GM23248 (cell line): ENCODE measurements at regions not wholly inside any gene's neighbourhood (a gene's known extent, or its start where the extent isn't known, plus 50 kb on each side); places are given as distances from the start of the nearest gene placed in this dataset.
"Not testable (repeated sequence)": the region's sequence is repeated elsewhere in the genome, so short reads cannot be mapped to it uniquely, and the experiment has no call there.

ENCODE experiments used
- DNase-seq: peaks from one replicate; pipeline ENCODE4 v3.0.0-alpha.2; 2015
- H2AFZ ChIP-seq: fragments of 200-600 bp; sonication (generic); 2 replicates; pipeline ENCODE4 v1.6.1; 2016; ENCODE audit warnings: antibody characterized with exemption
- H3F3A ChIP-seq: fragments of 200-600 bp; sonication (generic); 2 replicates; pipeline ENCODE4 v1.6.1; 2016; ENCODE audit warnings: mild to moderate bottlenecking, antibody characterized with exemption, mixed run types; ENCODE audit not compliant: insufficient read depth
- H3K27ac ChIP-seq: fragments of 200-600 bp; sonication (generic); 2 replicates; pipeline ENCODE4 v1.5.1; 2016; ENCODE audit warnings: mild to moderate bottlenecking
- H3K27me3 ChIP-seq: fragments of 200-600 bp; sonication (generic); replicated peaks from 2 replicates; pipeline ENCODE4 v1.6.1; 2016; ENCODE audit warnings: mild to moderate bottlenecking; ENCODE audit not compliant: insufficient read depth
- H3K36me3 ChIP-seq: fragments of 200-600 bp; sonication (generic); 2 replicates; pipeline ENCODE4 v1.6.1; 2016; ENCODE audit warnings: low read depth, mild to moderate bottlenecking
- H3K4me1 ChIP-seq: fragments of 200-600 bp; sonication (generic); 2 replicates; pipeline ENCODE4 v1.6.1; 2016; ENCODE audit warnings: mild to moderate bottlenecking; ENCODE audit not compliant: insufficient read depth
- H3K4me2 ChIP-seq: fragments of 200-600 bp; sonication (generic); one replicate; pipeline ENCODE4 v1.6.1; 2016; ENCODE audit warnings: mild to moderate bottlenecking; ENCODE audit not compliant: unreplicated experiment
- H3K4me3 ChIP-seq: fragments of 200-600 bp; sonication (generic); 2 replicates; pipeline ENCODE4 v1.5.1; 2016; ENCODE audit warnings: mild to moderate bottlenecking
- H3K79me2 ChIP-seq: fragments of 200-600 bp; sonication (generic); 2 replicates; pipeline ENCODE4 v1.6.1; 2016; ENCODE audit warnings: mild to moderate bottlenecking; ENCODE audit not compliant: insufficient read depth
- H3K9ac ChIP-seq: fragments of 200-600 bp; sonication (generic); 2 replicates; pipeline ENCODE4 v1.6.1; 2016; ENCODE audit warnings: mild to moderate bottlenecking
- H3K9me2 ChIP-seq: fragments of 200-600 bp; sonication (generic); 2 replicates; pipeline ENCODE4 v1.6.1; 2016; ENCODE audit warnings: mixed run types, mild to moderate bottlenecking, moderate library complexity; ENCODE audit not compliant: insufficient read depth
- H3K9me3 ChIP-seq: fragments of 200-600 bp; sonication (generic); one replicate; pipeline ENCODE4 v1.6.1; 2017; ENCODE audit warnings: low read depth
- H4K20me1 ChIP-seq: fragments of 200-600 bp; sonication (generic); 2 replicates; pipeline ENCODE4 v1.6.0; 2016; ENCODE audit not compliant: insufficient read depth
- EZH2 ChIP-seq: fragments of 200-600 bp; sonication (generic); IDR thresholded peaks from 2 replicates; pipeline ENCODE4 v1.6.1; 2018; ENCODE audit warnings: antibody characterized with exemption, mild to moderate bottlenecking; ENCODE audit not compliant: insufficient read depth, poor library complexity, severe bottlenecking
- EZH2phosphoT487 ChIP-seq: fragments of 200-600 bp; sonication (generic); IDR thresholded peaks from 2 replicates; pipeline ENCODE4 v1.6.1; 2018; ENCODE audit warnings: antibody characterized with exemption, moderate library complexity, mild to moderate bottlenecking, low read depth; ENCODE audit not compliant: insufficient read depth
- WGBS, 2 experiments: methylation state at CpG; one replicate each; pipeline ENCODE4 v1.1.6; 2015 to 2017; ENCODE audit warnings: low lambda C conversion rate in 2 of 2, low coverage in 1 of 2; ENCODE audit errors: missing lambda C conversion rate in 2 of 2; 5-methylcytosine and 5-hydroxymethylcytosine counted together
- in situ Hi-C: fragments of 300-500 bp; cut with MboI; formaldehyde crosslinking; loops from 2 replicates; pipeline ENCODE4 v1.15.0; 2020

GRCh38 chr20:58574469-58574868 is 59.3 kb upstream of the APCDD1L start:
- H3K79me2 ChIP-seq: no peaks in the 10 kb centered on the region
- no peak overlapping the region for H3K4me3 ChIP-seq
- no peaks in the 10 kb centered on the region for H3F3A ChIP-seq
- in situ Hi-C loops: no loop called here
- H3K27me3 ChIP-seq: no peaks in the 10 kb centered on the region
- TF ChIP-seq EZH2 (no peak), EZH2phosphoT487 (no peak)
- no peak overlapping the region for H3K4me2 ChIP-seq
- H2AFZ ChIP-seq: no peak overlapping the region
- no peak overlapping the region for H3K9ac ChIP-seq
- 0 to 10% methylated on average over 1 of the region's 1 CpG for WGBS, 2 experiments
- no peaks in the 10 kb centered on the region for H3K36me3 ChIP-seq
- H3K4me1 ChIP-seq: no peaks in the 10 kb centered on the region
- H3K27ac ChIP-seq: no peak overlapping the region
- DNase-seq: no peak
- no peaks in the 10 kb centered on the region for H3K9me3 ChIP-seq
- no peaks in the 10 kb centered on the region for H3K9me2 ChIP-seq
- H4K20me1 ChIP-seq: no peaks in the 10 kb centered on the region

- H3K4me2 ChIP-seq: no peak overlapping the region
- H3K4me3 ChIP-seq: no peak overlapping the region
- no peaks in the 10 kb centered on the region for H4K20me1 ChIP-seq
- H2AFZ ChIP-seq: no peak overlapping the region
- H3K4me1 ChIP-seq: no peaks in the 10 kb centered on the region
- DNase-seq: no peak
- H3K9ac ChIP-seq: no peak overlapping the region
- H3K27ac ChIP-seq: no peak overlapping the region
- no peaks in the 10 kb centered on the region for H3K36me3 ChIP-seq
- TF ChIP-seq EZH2phosphoT487 (no peak), EZH2 (no peak)
- in situ Hi-C loops: no loop called here
- H3K9me3 ChIP-seq: no peaks in the 10 kb centered on the region
- H3F3A ChIP-seq: no peaks in the 10 kb centered on the region
- no peaks in the 10 kb centered on the region for H3K27me3 ChIP-seq
- H3K79me2 ChIP-seq: no peaks in the 10 kb centered on the region
- WGBS, 2 experiments: 80 to 82% methylated on average over 4 of the region's 4 CpGs
- no peaks in the 10 kb centered on the region for H3K9me2 ChIP-seq
Measured at GRCh38 chr20:58573986-58574385, 58.8 kb upstream of the APCDD1L start.

GRCh38 chr20:58573257-58573656 is 58.1 kb upstream of the APCDD1L start:
- TF ChIP-seq EZH2: no peak
- no peak for TF ChIP-seq EZH2phosphoT487
- WGBS, 2 experiments: 80 to 84% methylated on average over 9 of the region's 9 CpGs
- no peak overlapping the region for H2AFZ ChIP-seq
- H3K4me1 ChIP-seq: no peaks in the 10 kb centered on the region
- no peaks in the 10 kb centered on the region for H3K9me3 ChIP-seq
- no peak overlapping the region for H3K4me2 ChIP-seq
- no peak overlapping the region for H3K9ac ChIP-seq
- in situ Hi-C loops: no loop called here
- DNase-seq: no peak
- H3K27me3 ChIP-seq: no peaks in the 10 kb centered on the region
- no peaks in the 10 kb centered on the region for H4K20me1 ChIP-seq
- H3F3A ChIP-seq: no peaks in the 10 kb centered on the region
- H3K4me3 ChIP-seq: no peak overlapping the region
- H3K79me2 ChIP-seq: no peaks in the 10 kb centered on the region
- H3K9me2 ChIP-seq: no peaks in the 10 kb centered on the region
- no peak overlapping the region for H3K27ac ChIP-seq
- H3K36me3 ChIP-seq: no peaks in the 10 kb centered on the region

GRCh38 chr20:58572428-58572763 is 57.2 kb upstream of the APCDD1L start:
- H3F3A ChIP-seq, DNase-seq, H3K27me3 ChIP-seq, H2AFZ ChIP-seq, H3K4me1 ChIP-seq, H3K9ac ChIP-seq, H3K36me3 ChIP-seq, H3K79me2 ChIP-seq, H3K4me3 ChIP-seq, in situ Hi-C loops, H3K9me2 ChIP-seq, H3K9me3 ChIP-seq, H3K27ac ChIP-seq, H3K4me2 ChIP-seq, H4K20me1 ChIP-seq: not testable (repeated sequence)
- WGBS, 2 experiments: 80 to 82% methylated on average over 4 of the region's 4 CpGs

GRCh38 chr20:58571693-58572427 is 56.7 kb upstream of the APCDD1L start:
- H3K27me3 ChIP-seq: no peaks in the 10 kb centered on the region
- no peaks in the 10 kb centered on the region for H3K9me2 ChIP-seq
- DNase-seq: no peak
- 86 to 87% methylated on average over 16 of the region's 16 CpGs for WGBS, 2 experiments
- in situ Hi-C loops: no loop called here
- no peaks in the 10 kb centered on the region for H3K36me3 ChIP-seq
- H3K27ac ChIP-seq: no peak overlapping the region
- no peaks in the 10 kb centered on the region for H3F3A ChIP-seq
- H4K20me1 ChIP-seq: no peaks in the 10 kb centered on the region
- no peaks in the 10 kb centered on the region for H3K4me1 ChIP-seq
- H3K79me2 ChIP-seq: no peaks in the 10 kb centered on the region
- TF ChIP-seq EZH2phosphoT487: no peak
- no peak for TF ChIP-seq EZH2
- no peak overlapping the region for H2AFZ ChIP-seq
- H3K4me2 ChIP-seq: no peak overlapping the region
- H3K4me3 ChIP-seq: no peak overlapping the region
- no peak overlapping the region for H3K9ac ChIP-seq
- no peaks in the 10 kb centered on the region for H3K9me3 ChIP-seq
